WERI-Rb-1 (cell line): ENCODE measurements at regions not wholly inside any gene's neighbourhood (a gene's known extent, or its start where the extent isn't known, plus 50 kb on each side); places are given as distances from the start of the nearest gene placed in this dataset.
A peak's percentile ranks its signal among the peaks of the same experiment; 100 is the strongest.

ENCODE experiments used
- DNase-seq: peaks from one replicate; pipeline ENCODE4 v3.0.0-alpha.2; 2020
- H3K27ac ChIP-seq: fragments of 250-450 bp; sonication (Bioruptor Pico); 2 replicates; pipeline ENCODE4 v1.5.1; 2020; ENCODE audit warnings: mild to moderate bottlenecking, moderate library complexity
- H3K27me3 ChIP-seq: fragments of 250-450 bp; sonication (Bioruptor Pico); 2 replicates; pipeline ENCODE4 v1.5.1; 2021; ENCODE audit warnings: mild to moderate bottlenecking, low read depth, moderate library complexity; ENCODE audit not compliant: insufficient read depth, severe bottlenecking
- H3K36me3 ChIP-seq: fragments of 250-450 bp; sonication (Bioruptor Pico); 2 replicates; pipeline ENCODE4 v1.5.1; 2020; ENCODE audit warnings: mild to moderate bottlenecking, moderate library complexity
- H3K4me3 ChIP-seq: 2 replicates; pipeline ENCODE4 v1.5.1; 2011; ENCODE audit warnings: low read depth, mild to moderate bottlenecking, control low read depth, low read length
- H3K9me3 ChIP-seq: fragments of 250-450 bp; sonication (Bioruptor Pico); 2 replicates; pipeline ENCODE4 v1.5.1; 2021; ENCODE audit warnings: mild to moderate bottlenecking, moderate library complexity; ENCODE audit not compliant: severe bottlenecking
- TF ChIP-seq, protein P1 (sequence below): IDR thresholded peaks from 2 replicates; pipeline ENCODE4 v1.5.1; 2011; ENCODE audit warnings: low read depth, mild to moderate bottlenecking, control low read depth, inconsistent platforms, low read length

DNA sequence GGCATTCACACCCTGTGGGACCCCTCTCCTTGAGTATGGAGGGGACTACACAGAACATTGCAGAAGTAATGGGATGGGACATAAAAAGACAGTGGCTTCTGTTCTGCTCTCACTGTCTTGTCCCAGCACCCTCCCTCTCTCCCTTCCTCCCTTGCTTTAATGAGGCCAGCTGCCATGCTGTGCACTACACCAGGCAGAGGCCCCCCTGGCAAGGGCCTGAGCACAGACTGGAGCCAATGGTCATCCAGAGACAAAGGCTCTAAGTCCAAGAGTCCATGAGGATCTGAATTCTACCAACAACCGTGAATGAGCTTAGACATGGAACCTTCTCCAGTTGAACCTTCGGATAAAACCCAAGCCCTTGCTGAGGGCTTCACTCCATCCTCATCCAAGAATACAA lies 263.0 kb downstream of the NDUFA10 start:
- peaks cover 93% of the 10 kb centered on the region for H3K27me3 ChIP-seq

DNA sequence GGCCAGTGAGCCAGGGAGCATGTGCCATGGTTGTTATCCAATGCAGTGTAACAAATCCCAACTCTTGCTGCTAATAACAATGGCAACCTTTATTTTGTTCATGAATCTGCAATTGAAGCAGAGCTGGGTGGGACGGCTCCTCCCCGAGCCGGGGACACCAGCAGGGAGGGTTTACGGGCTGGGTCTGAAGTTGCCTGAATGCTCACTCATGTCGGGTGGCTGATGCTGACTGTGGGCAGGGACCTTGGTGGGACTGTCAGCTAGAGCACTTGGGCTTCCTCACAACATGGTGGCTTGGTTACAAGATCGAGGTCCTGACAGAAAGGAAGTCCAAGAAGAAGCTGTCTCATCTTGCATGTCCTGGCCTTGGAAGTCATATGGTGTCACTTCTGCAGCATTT lies 264.5 kb downstream of the NDUFA10 start:
- Histone ChIP-seq H3K27me3 (peaks cover 96% of the 10 kb centered on the region), H3K9me3 (no peaks in the 10 kb centered on the region), H3K27ac (no peak overlapping the region), H3K36me3 (no peaks in the 10 kb centered on the region), H3K4me3 (no peak overlapping the region)
- TF ChIP-seq, protein P1, sequence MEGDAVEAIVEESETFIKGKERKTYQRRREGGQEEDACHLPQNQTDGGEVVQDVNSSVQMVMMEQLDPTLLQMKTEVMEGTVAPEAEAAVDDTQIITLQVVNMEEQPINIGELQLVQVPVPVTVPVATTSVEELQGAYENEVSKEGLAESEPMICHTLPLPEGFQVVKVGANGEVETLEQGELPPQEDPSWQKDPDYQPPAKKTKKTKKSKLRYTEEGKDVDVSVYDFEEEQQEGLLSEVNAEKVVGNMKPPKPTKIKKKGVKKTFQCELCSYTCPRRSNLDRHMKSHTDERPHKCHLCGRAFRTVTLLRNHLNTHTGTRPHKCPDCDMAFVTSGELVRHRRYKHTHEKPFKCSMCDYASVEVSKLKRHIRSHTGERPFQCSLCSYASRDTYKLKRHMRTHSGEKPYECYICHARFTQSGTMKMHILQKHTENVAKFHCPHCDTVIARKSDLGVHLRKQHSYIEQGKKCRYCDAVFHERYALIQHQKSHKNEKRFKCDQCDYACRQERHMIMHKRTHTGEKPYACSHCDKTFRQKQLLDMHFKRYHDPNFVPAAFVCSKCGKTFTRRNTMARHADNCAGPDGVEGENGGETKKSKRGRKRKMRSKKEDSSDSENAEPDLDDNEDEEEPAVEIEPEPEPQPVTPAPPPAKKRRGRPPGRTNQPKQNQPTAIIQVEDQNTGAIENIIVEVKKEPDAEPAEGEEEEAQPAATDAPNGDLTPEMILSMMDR = no peak
- DNase-seq = no peak

More for the DNA sequence above, 263.0 kb downstream of the NDUFA10 start:
- no peak for DNase-seq
- no peaks in the 10 kb centered on the region for H3K9me3 ChIP-seq
- H3K36me3 ChIP-seq = no peaks in the 10 kb centered on the region
- H3K27ac ChIP-seq = no peak overlapping the region
- TF ChIP-seq, protein P1 = no peak
- no peak overlapping the region for H3K4me3 ChIP-seq

DNA sequence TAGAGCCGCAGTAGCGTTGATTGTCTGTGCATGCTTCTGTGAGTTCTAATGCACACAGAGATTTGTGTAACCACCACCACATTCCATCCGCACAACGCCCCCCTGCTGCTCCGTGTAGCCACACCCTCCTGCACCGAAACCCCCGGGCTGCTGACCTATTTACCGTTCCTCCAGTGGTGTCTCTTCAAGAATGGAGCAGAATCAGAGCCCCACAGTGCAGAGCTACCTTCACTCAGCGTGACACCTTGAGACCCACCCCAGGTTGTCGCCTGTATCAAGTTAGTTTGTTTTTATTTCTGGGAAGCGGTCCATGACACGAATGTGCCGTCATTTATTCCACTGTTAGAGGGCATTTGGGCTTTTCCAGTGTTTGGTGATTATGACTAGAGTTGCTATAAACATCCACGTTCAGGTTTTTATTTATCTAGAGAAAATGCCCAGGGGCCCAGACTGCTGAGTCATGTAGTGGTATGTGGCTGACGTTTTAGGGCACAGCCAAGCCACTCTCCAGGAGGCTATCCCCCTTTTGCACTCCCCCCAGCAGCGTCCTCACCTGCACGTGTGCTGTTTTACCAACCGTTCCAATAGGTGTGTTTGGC lies 266.8 kb downstream of the NDUFA10 start:
- DNase-seq = no peak

DNA sequence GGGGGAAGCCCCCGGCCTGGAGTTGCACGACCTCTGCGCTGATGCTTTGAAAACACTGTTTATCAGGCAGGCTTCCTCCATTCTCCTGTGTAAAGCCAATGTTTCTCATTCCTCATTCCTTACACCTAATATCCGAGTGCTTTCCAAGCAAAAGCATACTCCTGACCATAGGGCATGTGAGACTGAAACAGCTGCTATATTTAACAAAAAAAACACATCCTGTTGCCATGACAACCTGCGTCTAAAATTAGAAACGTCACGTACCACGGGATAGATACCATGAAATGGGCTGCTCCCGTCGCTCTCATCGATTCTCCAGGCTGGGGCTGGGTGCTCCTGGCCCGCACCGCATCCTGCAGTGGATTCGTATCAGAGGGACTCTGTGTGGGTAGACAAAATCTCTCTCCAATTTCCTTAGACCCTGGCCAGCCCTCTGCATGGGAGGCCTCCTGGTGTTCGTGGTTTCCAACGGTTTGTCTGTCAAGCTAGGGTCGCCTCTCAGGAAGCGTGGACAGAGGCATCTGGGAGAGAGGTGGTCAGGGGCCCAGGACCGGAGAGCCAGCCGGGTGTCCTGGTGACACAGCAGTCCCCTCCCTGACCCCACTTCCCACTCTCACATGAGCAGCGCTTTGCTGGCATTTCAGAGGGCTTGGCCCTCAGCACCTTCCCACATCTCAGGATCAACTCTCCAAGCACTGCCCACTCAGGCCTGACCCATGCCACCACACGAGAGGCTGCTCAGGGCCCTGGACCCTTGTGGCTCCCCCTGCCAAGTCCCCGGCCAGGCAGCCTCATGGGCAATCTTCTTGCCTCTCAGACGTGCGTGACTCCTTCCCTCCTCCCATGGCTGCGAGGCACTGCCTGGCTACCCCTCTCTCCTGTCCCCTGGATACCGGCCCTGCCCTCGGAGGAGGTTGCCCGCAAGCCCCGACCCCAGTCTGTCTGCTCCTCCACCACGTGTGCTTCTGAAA lies 268.1 kb downstream of the NDUFA10 start:
- TF ChIP-seq, protein P1 = no peak
- DNase-seq = no peak
- no peak overlapping the region for H3K27ac ChIP-seq
- no peaks in the 10 kb centered on the region for H3K9me3 ChIP-seq
- no peaks in the 10 kb centered on the region for H3K36me3 ChIP-seq
- peaks cover 85% of the 10 kb centered on the region for H3K27me3 ChIP-seq
- H3K4me3 ChIP-seq = no peak overlapping the region

More for the DNA sequence above, 266.8 kb downstream of the NDUFA10 start:
- Histone ChIP-seq H3K27me3 (peaks cover 87% of the 10 kb centered on the region), H3K36me3 (no peaks in the 10 kb centered on the region), H3K27ac (no peak overlapping the region), H3K4me3 (no peak overlapping the region), H3K9me3 (no peaks in the 10 kb centered on the region)
- TF ChIP-seq, protein P1 = no peak

DNA sequence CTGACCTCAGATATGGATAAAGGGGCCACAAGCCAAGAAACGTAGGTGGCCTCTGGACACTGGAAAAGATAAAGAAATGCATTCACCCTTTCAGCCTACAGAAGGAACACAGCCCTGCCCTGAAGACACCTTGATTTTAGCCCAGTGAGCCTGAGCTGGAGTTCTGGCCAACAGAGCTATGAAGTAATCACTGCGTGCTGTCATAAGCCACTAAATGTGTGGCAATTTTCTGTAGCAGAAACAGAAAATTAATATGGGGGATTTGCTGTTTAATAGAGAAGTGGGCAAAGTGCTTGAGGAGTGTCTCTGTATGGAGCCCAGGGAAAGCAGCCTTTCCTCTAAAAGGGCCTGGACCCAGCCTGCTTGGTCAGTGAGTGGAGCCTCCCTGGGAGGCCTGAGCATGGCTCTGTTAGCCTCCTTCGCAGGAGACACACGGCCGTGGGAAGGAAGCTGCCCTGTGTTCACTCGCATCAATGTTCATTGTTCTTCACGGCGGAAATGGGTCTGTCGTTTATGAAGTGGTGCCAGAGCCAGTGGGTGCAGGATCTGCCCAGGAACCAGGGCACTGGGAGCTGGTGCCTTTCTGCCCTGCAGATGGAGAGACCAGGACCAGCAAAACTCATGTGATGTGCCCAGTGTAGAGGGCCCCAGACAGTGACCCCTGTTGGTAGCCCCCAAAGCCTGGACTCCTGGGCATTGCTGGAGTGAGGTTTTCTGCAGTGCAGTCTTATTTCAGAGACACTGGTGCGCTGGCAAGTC lies 268.9 kb downstream of the NDUFA10 start:
- Histone ChIP-seq H3K4me3 (no peak overlapping the region), H3K9me3 (no peaks in the 10 kb centered on the region), H3K36me3 (no peaks in the 10 kb centered on the region), H3K27me3 (peaks cover 85% of the 10 kb centered on the region), H3K27ac (no peak overlapping the region)
- DNase-seq = no peak
- TF ChIP-seq, protein P1 = 0 out of 2 replicates have a peak, but pooled peaks have one; percentile 10
